Motor neuron (in vitro differentiated cells): ENCODE measurements at regions not wholly inside any gene's neighbourhood (a gene's known extent, or its start where the extent isn't known, plus 50 kb on each side); places are given as distances from the start of the nearest gene placed in this dataset.

Source experiments
- ATAC-seq, 8 experiments: fragments of 200-7000 bp; cut with Tn5 transposase; replicated peaks in 6 of 8; 2 replicates each; pipeline ENCODE4 v1.8.0; 2021; ENCODE audit warnings: mild to moderate bottlenecking in 8 of 8, moderate library complexity in 8 of 8
- H3K27ac ChIP-seq, 2 donors: fragments of 250-450 bp; sonication (Bioruptor Pico); 2 replicates each; pipeline ENCODE4 v1.9.0; 2021; ENCODE audit warnings: antibody characterized with exemption in 2 of 2, mild to moderate bottlenecking in 2 of 2, moderate library complexity in 1 of 2
- H3K4me1 ChIP-seq, 2 donors: fragments of 250-450 bp; sonication (Bioruptor Pico); replicated peaks in 1 of 2; 2 replicates each; pipeline ENCODE4 v1.6.1; 2021; ENCODE audit warnings: antibody characterized with exemption in 2 of 2, mild to moderate bottlenecking in 2 of 2, moderate library complexity in 1 of 2
- H3K4me3 ChIP-seq, 5 donors: fragments of 250-450 bp; sonication (Bioruptor Pico); 2 replicates each; pipeline ENCODE4 v1.9.0; 2021; ENCODE audit warnings: antibody characterized with exemption in 5 of 5, mild to moderate bottlenecking in 5 of 5, moderate library complexity in 4 of 5
- WGBS, 10 experiments: fragments of 450-650 bp; shearing (Covaris generic); methylation state at CpG; one replicate each; pipeline ENCODE4 v1.0.0; 2022; 5-methylcytosine and 5-hydroxymethylcytosine counted together
- in situ Hi-C, 9 experiments: fragments of 400-800 bp; cut with MboI; loops; one replicate each; pipeline ENCODE4 v1.15.0; 2021; ENCODE audit warnings: low sequenced_read_pairs in 9 of 9, low pct_unique_long_range_greater_than_20kb in 2 of 9; ENCODE audit not compliant: unreplicated experiment in 9 of 9

- in situ Hi-C loops: no loop called here
- Histone ChIP-seq H3K27ac (no peak overlapping the region), H3K4me1 (no peaks in the 10 kb centered on the region), H3K4me3 (no peak overlapping the region)
- WGBS, 10 experiments: 14 to 95% (median 83%) methylated on average over 1 to 3 of the region's 5 CpGs; no CpG with 5 or more reads in 5 of the 10 experiments
- ATAC-seq: no peak
Measured at GRCh38 chr18:6602365-6602764, 127.2 kb upstream of the ARHGAP28 start.

GRCh38 chr18:6604573-6604941 lies 125.0 kb upstream of the ARHGAP28 start:
- 0 to 100% (median 60%) methylated on average over 1 to 3 of the region's 3 CpGs; no CpG with 5 or more reads in 1 of the 10 experiments for WGBS, 10 experiments

GRCh38 chr18:6605115-6605869 lies 124.2 kb upstream of the ARHGAP28 start:
- no peak for ATAC-seq
- Histone ChIP-seq H3K27ac (no peak overlapping the region), H3K4me3 (no peak overlapping the region), H3K4me1 (no peaks in the 10 kb centered on the region)
- WGBS, 10 experiments: 16 to 100% (median 83%) methylated on average over 1 to 5 of the region's 6 CpGs
- in situ Hi-C loops: no loop called here

More at GRCh38 chr18:6604573-6604941, 125.0 kb upstream of the ARHGAP28 start:
- no peak overlapping the region for H3K4me3 ChIP-seq
- no peaks in the 10 kb centered on the region for H3K4me1 ChIP-seq
- no peak for ATAC-seq
- in situ Hi-C loops: no loop called here
- no peak overlapping the region for H3K27ac ChIP-seq

- 41 to 100% (median 92%) methylated on average over 1 to 4 of the region's 4 CpGs; no CpG with 5 or more reads in 1 of the 10 experiments for WGBS, 10 experiments
- no peaks in the 10 kb centered on the region for H3K4me1 ChIP-seq
Measured at GRCh38 chr18:6606411-6607085, 123.0 kb upstream of the ARHGAP28 start.

GRCh38 chr18:6607343-6607742 lies 122.2 kb upstream of the ARHGAP28 start:
- H3K27ac ChIP-seq: no peak overlapping the region
- H3K4me1 ChIP-seq: no peaks in the 10 kb centered on the region
- WGBS, 10 experiments: 7 to 100% (median 80%) methylated on average over 1 to 5 of the region's 6 CpGs; no CpG with 5 or more reads in 1 of the 10 experiments
- no peak for ATAC-seq
- no peak overlapping the region for H3K4me3 ChIP-seq
- in situ Hi-C loops: no loop called here

More at GRCh38 chr18:6606411-6607085, 123.0 kb upstream of the ARHGAP28 start:
- in situ Hi-C loops: no loop called here
- no peak for ATAC-seq
- no peak overlapping the region for H3K4me3 ChIP-seq
- no peak overlapping the region for H3K27ac ChIP-seq

DNA sequence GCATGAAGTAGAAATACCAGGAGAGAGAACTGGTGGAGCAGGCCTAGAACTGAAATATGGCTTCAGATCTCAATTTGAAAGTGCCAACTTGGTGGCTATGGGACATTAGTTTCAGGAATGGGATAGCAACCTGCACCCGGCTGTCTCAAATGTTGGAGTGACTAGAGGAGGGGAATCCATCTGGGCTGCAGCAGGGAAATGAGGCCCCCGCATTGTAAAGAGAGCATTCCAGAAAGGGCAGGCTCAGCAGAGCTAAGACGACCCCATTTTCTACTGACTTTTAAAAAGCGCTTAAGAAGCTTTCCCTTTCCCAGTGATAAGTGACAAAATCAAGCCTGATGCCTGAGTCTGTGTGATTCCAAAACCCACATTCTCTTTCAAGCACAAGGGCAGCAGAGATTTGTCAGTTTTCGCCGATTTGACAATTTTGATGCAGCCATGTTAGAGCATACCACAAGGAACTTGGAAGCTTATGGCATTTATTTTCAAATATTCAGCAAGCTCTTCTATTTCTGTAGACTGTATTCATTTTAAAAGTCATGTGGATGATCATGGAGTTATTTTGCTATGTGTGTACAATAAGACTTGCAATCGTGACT lies 119.8 kb upstream of the ARHGAP28 start:
- Histone ChIP-seq H3K27ac (no peak overlapping the region), H3K4me3 (no peak overlapping the region), H3K4me1 (peaks cover 0 to 6% of the 10 kb centered on the region in 2 donors)
- no peak for ATAC-seq
- in situ Hi-C loops: no loop called here
- 11 to 100% (median 86%) methylated on average over 2 to 7 of the region's 7 CpGs; no CpG with 5 or more reads in 1 of the 10 experiments for WGBS, 10 experiments

GRCh38 chr18:6610466-6610865 lies 119.0 kb upstream of the ARHGAP28 start:
- peak in 1 of 8 experiments; percentile 43 for ATAC-seq
- Histone ChIP-seq H3K4me1 (peaks cover 0 to 6% of the 10 kb centered on the region in 2 donors), H3K4me3 (no peak overlapping the region), H3K27ac (no peak overlapping the region)
- in situ Hi-C loops: no loop called here
- 20 to 100% (median 66%) methylated on average over 1 to 3 of the region's 3 CpGs; no CpG with 5 or more reads in 4 of the 10 experiments for WGBS, 10 experiments

GRCh38 chr18:6613581-6613980 lies 115.9 kb upstream of the ARHGAP28 start:
- no peak overlapping the region for H3K27ac ChIP-seq
- no peak overlapping the region for H3K4me3 ChIP-seq
- H3K4me1 ChIP-seq: peaks cover 0 to 6% of the 10 kb centered on the region in 2 donors
- in situ Hi-C loops: no loop called here
- 0 to 33% (median 0%) methylated on average over 1 of the region's 1 CpG; no CpG with 5 or more reads in 4 of the 10 experiments for WGBS, 10 experiments
- no peak for ATAC-seq

- WGBS, 10 experiments: 18 to 94% (median 43%) methylated on average over 1 to 3 of the region's 4 CpGs; no CpG with 5 or more reads in 1 of the 10 experiments
- Histone ChIP-seq H3K4me3 (no peak overlapping the region), H3K4me1 (peaks cover 0 to 6% of the 10 kb centered on the region in 2 donors), H3K27ac (no peak overlapping the region)
- peak in 2 of 8 experiments; percentile 29 to 47 for ATAC-seq
- in situ Hi-C loops: no loop called here
Measured at GRCh38 chr18:6614952-6615351, 114.6 kb upstream of the ARHGAP28 start.

DNA sequence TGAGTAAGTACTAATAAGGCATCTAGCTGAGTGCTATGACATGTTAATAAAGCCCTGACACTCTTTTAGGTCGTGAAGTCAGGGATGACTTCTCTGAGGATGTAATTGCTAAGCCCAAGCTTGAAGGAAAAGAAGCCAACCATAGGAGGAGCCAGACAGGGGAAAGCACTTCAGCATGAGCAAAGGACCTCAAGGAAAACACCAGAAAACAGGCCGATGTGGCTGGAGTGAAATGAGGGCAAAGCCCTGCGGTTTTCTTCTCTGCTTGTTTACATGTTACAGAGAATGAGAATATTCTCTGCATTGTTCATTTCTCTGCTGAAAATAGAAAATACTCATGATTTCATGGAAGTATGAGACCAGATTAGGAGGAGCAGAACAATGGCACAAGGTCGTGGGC lies 112.5 kb upstream of the ARHGAP28 start:
- WGBS, 10 experiments: 0 to 95% (median 77%) methylated on average over 1 to 4 of the region's 4 CpGs; no CpG with 5 or more reads in 1 of the 10 experiments
- H3K4me3 ChIP-seq: no peak overlapping the region
- ATAC-seq: no peak
- peaks cover 0 to 6% of the 10 kb centered on the region in 2 donors for H3K4me1 ChIP-seq
- H3K27ac ChIP-seq: no peak overlapping the region
- in situ Hi-C loops: no loop called here

GRCh38 chr18:6621437-6621836 lies 108.1 kb upstream of the ARHGAP28 start:
- 46 to 100% (median 87%) methylated on average over 1 to 4 of the region's 4 CpGs; no CpG with 5 or more reads in 2 of the 10 experiments for WGBS, 10 experiments
- in situ Hi-C loops: no loop called here
- ATAC-seq: no peak
- no peak overlapping the region for H3K27ac ChIP-seq
- no peak overlapping the region for H3K4me3 ChIP-seq
- peaks cover 0 to 7% of the 10 kb centered on the region in 2 donors for H3K4me1 ChIP-seq

- Histone ChIP-seq H3K4me3 (no peak overlapping the region), H3K27ac (no peak overlapping the region), H3K4me1 (peaks cover 0 to 7% of the 10 kb centered on the region in 2 donors)
- no peak for ATAC-seq
- in situ Hi-C loops: no loop called here
- 4 to 100% (median 77%) methylated on average over 1 to 2 of the region's 2 CpGs; no CpG with 5 or more reads in 2 of the 10 experiments for WGBS, 10 experiments
Measured at GRCh38 chr18:6623278-6623677, 106.2 kb upstream of the ARHGAP28 start.

- WGBS, 10 experiments: 0 to 64% (median 37%) methylated on average over 2 to 5 of the region's 5 CpGs; no CpG with 5 or more reads in 2 of the 10 experiments
- ATAC-seq: peak in 6 of 8 experiments; percentile 36 to 89 (median 57)
- in situ Hi-C loops: no loop called here
- Histone ChIP-seq H3K27ac (no peak overlapping the region), H3K4me1 (peaks cover 0 to 7% of the 10 kb centered on the region in 2 donors), H3K4me3 (no peak overlapping the region)
Measured at GRCh38 chr18:6624271-6624660, 105.2 kb upstream of the ARHGAP28 start.
